ENCODE measurements at regions not wholly inside any gene's neighbourhood (a gene's known extent, or its start where the extent isn't known, plus 50 kb on each side); places are given as distances from the start of the nearest gene placed in this dataset.

DNA sequence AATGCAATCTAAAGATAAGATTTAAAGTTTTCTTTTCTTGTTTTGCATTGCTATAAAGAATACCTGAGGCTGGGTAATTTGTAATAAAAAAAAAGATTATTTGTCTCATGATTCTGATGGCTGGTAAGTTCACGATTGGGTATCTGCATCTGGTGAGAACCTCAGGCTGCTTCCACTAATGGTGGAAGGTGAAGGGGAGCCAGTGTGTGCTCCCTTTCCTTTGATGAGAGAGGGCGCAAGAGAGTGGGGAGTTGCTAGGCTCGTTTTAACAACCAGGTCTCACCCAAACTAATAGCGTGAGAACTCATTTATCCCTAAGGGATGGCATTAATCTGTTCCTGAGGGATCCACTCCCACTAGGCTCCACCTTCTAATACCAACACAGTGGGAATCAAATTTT is 353.2 kb downstream of the BTBD3 start:
- ChIA-PET CTCF (no interaction called here), POLR2A (ENCODE audit: low non-redundant PET) (no interaction called here)
- TF ChIP-seq, protein P1, sequence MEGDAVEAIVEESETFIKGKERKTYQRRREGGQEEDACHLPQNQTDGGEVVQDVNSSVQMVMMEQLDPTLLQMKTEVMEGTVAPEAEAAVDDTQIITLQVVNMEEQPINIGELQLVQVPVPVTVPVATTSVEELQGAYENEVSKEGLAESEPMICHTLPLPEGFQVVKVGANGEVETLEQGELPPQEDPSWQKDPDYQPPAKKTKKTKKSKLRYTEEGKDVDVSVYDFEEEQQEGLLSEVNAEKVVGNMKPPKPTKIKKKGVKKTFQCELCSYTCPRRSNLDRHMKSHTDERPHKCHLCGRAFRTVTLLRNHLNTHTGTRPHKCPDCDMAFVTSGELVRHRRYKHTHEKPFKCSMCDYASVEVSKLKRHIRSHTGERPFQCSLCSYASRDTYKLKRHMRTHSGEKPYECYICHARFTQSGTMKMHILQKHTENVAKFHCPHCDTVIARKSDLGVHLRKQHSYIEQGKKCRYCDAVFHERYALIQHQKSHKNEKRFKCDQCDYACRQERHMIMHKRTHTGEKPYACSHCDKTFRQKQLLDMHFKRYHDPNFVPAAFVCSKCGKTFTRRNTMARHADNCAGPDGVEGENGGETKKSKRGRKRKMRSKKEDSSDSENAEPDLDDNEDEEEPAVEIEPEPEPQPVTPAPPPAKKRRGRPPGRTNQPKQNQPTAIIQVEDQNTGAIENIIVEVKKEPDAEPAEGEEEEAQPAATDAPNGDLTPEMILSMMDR (conservative IDR thresholded peaks at IDR 0.05; ENCODE audit: low read depth) = no peak
- no peak overlapping the region for H3K27ac ChIP-seq
- DNase-seq (ENCODE audit: low spot score) = no peak

DNA sequence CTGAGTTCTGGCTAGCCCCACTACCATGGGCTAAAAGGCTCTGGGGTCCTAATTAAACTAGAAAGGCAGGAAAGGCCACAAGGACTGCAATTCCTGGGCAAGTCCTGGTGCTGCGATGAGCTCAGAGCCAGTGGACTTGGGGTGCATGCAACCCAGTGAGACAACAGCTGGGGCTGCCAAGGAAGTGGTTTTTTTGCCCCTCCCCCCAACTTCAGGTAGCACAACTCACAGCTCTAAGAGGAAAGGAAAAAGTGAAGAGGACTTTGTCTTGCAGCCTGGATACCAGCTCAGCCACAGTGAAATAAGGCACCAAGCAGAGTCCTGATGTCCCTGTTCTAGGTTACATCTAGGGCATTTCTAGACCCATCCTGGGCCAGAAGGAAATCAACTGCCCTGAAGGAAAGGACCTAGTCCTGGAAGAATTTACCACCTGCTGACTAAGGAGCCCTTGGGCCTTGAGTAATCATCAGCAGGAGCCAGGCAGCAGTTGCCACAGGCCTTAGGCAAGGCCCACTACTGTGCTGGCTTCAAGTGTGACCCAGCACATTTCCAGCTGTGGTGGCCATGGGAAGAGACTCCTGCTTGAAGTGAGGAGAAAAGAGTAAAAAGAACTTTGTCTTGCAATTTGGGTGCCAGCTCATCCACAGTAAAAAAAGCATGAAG is 358.4 kb downstream of the BTBD3 start:
- TF ChIP-seq, protein P1 (conservative IDR thresholded peaks at IDR 0.05; ENCODE audit: low read depth) = no peak
- no peak for DNase-seq (ENCODE audit: low spot score)
- ChIA-PET CTCF (no interaction called here), POLR2A (ENCODE audit: low non-redundant PET) (no interaction called here)
- no peak overlapping the region for H3K27ac ChIP-seq

DNA sequence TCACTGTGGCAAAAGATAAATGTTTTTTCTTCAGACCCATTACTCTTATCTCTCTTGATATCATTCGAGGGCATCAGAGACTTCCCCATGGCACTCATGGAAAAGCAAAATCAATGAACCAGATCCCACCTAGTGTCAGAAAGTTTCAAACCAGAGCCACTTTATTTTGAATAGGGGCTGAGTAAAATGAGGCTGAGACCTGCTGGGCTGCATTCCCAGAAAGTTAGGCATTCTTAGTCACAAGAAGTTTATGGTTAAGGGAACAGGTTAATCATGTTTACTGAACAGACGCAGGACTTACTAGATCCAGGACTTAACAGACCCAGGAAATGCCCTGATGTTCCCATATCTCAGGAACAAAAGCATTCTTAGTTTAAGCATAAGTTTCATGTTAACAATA is 369.9 kb downstream of the BTBD3 start:
- CTCF ChIA-PET = no interaction called here
- POLR2A ChIA-PET (ENCODE audit: low non-redundant PET) = no interaction called here
- TF ChIP-seq, protein P1 (conservative IDR thresholded peaks at IDR 0.05; ENCODE audit: low read depth) = no peak
- no peak for DNase-seq (ENCODE audit: low spot score)
- H3K27ac ChIP-seq = no peak overlapping the region

GRCh38 chr20:12289465-12289864 is 371.8 kb downstream of the BTBD3 start:
- TF ChIP-seq, protein P1 (conservative IDR thresholded peaks at IDR 0.05; ENCODE audit: low read depth) = no peak
- POLR2A ChIA-PET (ENCODE audit: low non-redundant PET) = no interaction called here
- no peak overlapping the region for H3K27ac ChIP-seq
- DNase-seq (ENCODE audit: low spot score) = no peak
- CTCF ChIA-PET = no interaction called here

GRCh38 chr20:12291386-12291785 is 373.7 kb downstream of the BTBD3 start:
- TF ChIP-seq, protein P1 (conservative IDR thresholded peaks at IDR 0.05; ENCODE audit: low read depth) = no peak
- no peak overlapping the region for H3K27ac ChIP-seq
- ChIA-PET CTCF (no interaction called here), POLR2A (ENCODE audit: low non-redundant PET) (no interaction called here)
- no peak for DNase-seq (ENCODE audit: low spot score)

DNA sequence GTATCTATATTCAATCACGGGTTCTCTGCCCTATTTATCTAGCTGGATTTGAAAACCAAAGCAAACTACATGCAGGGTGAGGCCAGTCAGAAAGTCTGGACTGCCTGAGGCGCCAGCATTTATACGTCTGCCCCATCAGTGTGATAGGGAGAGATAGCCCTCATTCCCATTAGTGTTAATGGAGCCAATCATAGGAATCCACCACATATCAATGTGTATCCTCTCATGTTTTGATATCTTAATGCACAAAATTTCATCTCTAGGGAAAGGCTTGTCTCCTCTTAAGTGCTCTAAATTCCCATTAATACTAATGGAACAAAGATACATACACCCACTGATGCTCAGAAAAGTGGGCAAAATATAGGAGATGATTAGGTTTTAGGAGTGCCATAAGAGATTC is 376.2 kb downstream of the BTBD3 start:
- CTCF ChIA-PET = no interaction called here

More for the DNA sequence above, 376.2 kb downstream of the BTBD3 start:
- no peak for DNase-seq (ENCODE audit: low spot score)
- POLR2A ChIA-PET (ENCODE audit: low non-redundant PET) = no interaction called here
- H3K27ac ChIP-seq = no peak overlapping the region
- TF ChIP-seq, protein P1 (conservative IDR thresholded peaks at IDR 0.05; ENCODE audit: low read depth) = no peak
